Breast epithelium (tissue), 4 donors: ENCODE measurements at regions not wholly inside any gene's neighbourhood (a gene's known extent, or its start where the extent isn't known, plus 50 kb on each side); places are given as distances from the start of the nearest gene placed in this dataset.

ENCODE experiments used
- DNase-seq, 2 donors: peaks; one replicate each; pipeline ENCODE4 v3.0.0-alpha.2; 2019; ENCODE audit warnings: low spot score in 2 of 2
- H3K27ac ChIP-seq, 2 donors: fragments of 200-600 bp; sonication (generic) in 1 of 2; one replicate each; pipeline ENCODE4 v1.5.1; 2016 to 2019; ENCODE audit warnings: mild to moderate bottlenecking in 1 of 2
- H3K27me3 ChIP-seq, 2 donors: fragments of 200-600 bp; sonication (generic) in 1 of 2; one replicate each; pipeline versions ENCODE4 v1.5.1 to v1.6.0; 2017 to 2019; ENCODE audit warnings: control low read depth in 1 of 2, mild to moderate bottlenecking in 1 of 2
- H3K36me3 ChIP-seq: fragments of 200-600 bp; one replicate; pipeline ENCODE4 v1.5.1; 2019
- H3K4me1 ChIP-seq, 2 donors: fragments of 200-600 bp; sonication (generic); one replicate each; pipeline ENCODE4 v1.5.1; 2016 to 2019; ENCODE audit warnings: control low read depth in 1 of 2
- H3K4me3 ChIP-seq, 3 donors: fragments of 200-600 bp; sonication (generic); 1 replicate in 2 of 3; 2 replicates in 1 of 3; pipeline ENCODE4 v1.5.1; 2016 to 2019; ENCODE audit warnings: mild to moderate bottlenecking in 3 of 3, moderate library complexity in 2 of 3
- H3K9me3 ChIP-seq, 2 donors: fragments of 200-600 bp; sonication (generic) in 1 of 2; one replicate each; pipeline ENCODE4 v1.5.1; 2016 to 2019; ENCODE audit warnings: control low read depth in 1 of 2
- POLR2A ChIP-seq: fragments of 450-650 bp; IDR thresholded peaks from one replicate; pipeline ENCODE4 v1.6.1; 2016; ENCODE audit warnings: antibody characterized with exemption, mild to moderate bottlenecking, moderate library complexity
- POLR2AphosphoS5 ChIP-seq, 3 donors: sonication (generic); formaldehyde crosslinking; IDR thresholded peaks; one replicate each; pipeline ENCODE4 v1.6.1; 2017; ENCODE audit warnings: antibody characterized with exemption in 3 of 3
- intact Hi-C: fragments of 100-400 bp; cut with DNase I; formaldehyde crosslinking; loops from one replicate; pipeline ENCODE4 v1.15.1; 2023; ENCODE audit warnings: low total_unique reads
- TF ChIP-seq, protein P1 (sequence below), 3 donors: fragments of 450-650 bp; IDR thresholded peaks; one replicate each; pipeline ENCODE4 v1.5.1; 2016 to 2017; ENCODE audit warnings: antibody characterized with exemption in 3 of 3, mild to moderate bottlenecking in 3 of 3, moderate library complexity in 3 of 3

GRCh38 chr13:111518161-111518792, 197.8 kb downstream of the TEX29 start:
- Histone ChIP-seq H3K27ac (no peak overlapping the region), H3K36me3 (no peaks in the 10 kb centered on the region), H3K4me1 (no peaks in the 10 kb centered on the region), H3K4me3 (no peak overlapping the region), H3K9me3 (no peaks in the 10 kb centered on the region), H3K27me3 (peaks cover 0 to 41% of the 10 kb centered on the region in 2 donors)
- intact Hi-C loops: no loop called here
- DNase-seq: peak in 1 of 2 donors; percentile 36
- no peak for TF ChIP-seq POLR2AphosphoS5 (IDR thresholded peaks at IDR 0.05)
- TF ChIP-seq, protein P1, sequence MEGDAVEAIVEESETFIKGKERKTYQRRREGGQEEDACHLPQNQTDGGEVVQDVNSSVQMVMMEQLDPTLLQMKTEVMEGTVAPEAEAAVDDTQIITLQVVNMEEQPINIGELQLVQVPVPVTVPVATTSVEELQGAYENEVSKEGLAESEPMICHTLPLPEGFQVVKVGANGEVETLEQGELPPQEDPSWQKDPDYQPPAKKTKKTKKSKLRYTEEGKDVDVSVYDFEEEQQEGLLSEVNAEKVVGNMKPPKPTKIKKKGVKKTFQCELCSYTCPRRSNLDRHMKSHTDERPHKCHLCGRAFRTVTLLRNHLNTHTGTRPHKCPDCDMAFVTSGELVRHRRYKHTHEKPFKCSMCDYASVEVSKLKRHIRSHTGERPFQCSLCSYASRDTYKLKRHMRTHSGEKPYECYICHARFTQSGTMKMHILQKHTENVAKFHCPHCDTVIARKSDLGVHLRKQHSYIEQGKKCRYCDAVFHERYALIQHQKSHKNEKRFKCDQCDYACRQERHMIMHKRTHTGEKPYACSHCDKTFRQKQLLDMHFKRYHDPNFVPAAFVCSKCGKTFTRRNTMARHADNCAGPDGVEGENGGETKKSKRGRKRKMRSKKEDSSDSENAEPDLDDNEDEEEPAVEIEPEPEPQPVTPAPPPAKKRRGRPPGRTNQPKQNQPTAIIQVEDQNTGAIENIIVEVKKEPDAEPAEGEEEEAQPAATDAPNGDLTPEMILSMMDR (IDR thresholded peaks at IDR 0.05): no peak
- no peak for TF ChIP-seq POLR2A

GRCh38 chr13:111519041-111519440, 198.6 kb downstream of the TEX29 start:
- no peaks in the 10 kb centered on the region for H3K4me1 ChIP-seq
- peak in 1 of 2 donors; percentile 43 for DNase-seq
- no peaks in the 10 kb centered on the region for H3K9me3 ChIP-seq
- intact Hi-C loops: no loop called here
- peaks cover 0 to 38% of the 10 kb centered on the region in 2 donors for H3K27me3 ChIP-seq
- no peak overlapping the region for H3K4me3 ChIP-seq
- H3K36me3 ChIP-seq: no peaks in the 10 kb centered on the region
- TF ChIP-seq POLR2AphosphoS5 (IDR thresholded peaks at IDR 0.05) (no peak), POLR2A (no peak)
- no peak overlapping the region for H3K27ac ChIP-seq

GRCh38 chr13:111519490-111520170, 199.2 kb downstream of the TEX29 start:
- Histone ChIP-seq H3K36me3 (no peaks in the 10 kb centered on the region), H3K27me3 (peaks cover 0 to 32% of the 10 kb centered on the region in 2 donors), H3K4me3 (no peak overlapping the region), H3K9me3 (no peaks in the 10 kb centered on the region), H3K27ac (no peak overlapping the region), H3K4me1 (no peaks in the 10 kb centered on the region)
- intact Hi-C loops: no loop called here
- DNase-seq: peak in 1 of 2 donors; percentile 34
- TF ChIP-seq, protein P1 (IDR thresholded peaks at IDR 0.05): no peak
- no peak for TF ChIP-seq POLR2AphosphoS5 (IDR thresholded peaks at IDR 0.05)
- no peak for TF ChIP-seq POLR2A

DNA sequence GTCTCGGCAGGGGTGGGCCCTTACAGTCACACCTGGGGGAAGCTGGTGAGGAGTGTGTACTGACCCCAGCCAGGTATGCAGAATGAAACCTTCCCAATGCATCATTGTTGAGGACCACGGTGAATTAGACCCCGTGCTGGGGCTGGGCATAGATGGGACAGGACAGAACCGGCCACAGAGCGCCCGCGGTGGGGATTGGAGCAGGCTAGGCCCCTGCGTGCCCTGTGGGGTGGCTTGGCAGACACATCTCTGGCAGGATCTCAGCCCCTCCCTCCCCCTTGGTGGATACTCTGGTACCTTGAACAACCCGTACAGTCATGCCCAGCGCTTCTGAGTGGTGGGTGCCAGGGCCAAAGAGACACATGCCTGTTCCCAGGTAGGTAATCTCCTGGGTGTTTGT, 200.6 kb downstream of the TEX29 start:
- Histone ChIP-seq H3K9me3 (no peaks in the 10 kb centered on the region), H3K36me3 (no peaks in the 10 kb centered on the region), H3K4me3 (no peak overlapping the region), H3K27ac (no peak overlapping the region), H3K4me1 (no peaks in the 10 kb centered on the region), H3K27me3 (peaks cover 0 to 18% of the 10 kb centered on the region in 2 donors)
- no peak for TF ChIP-seq POLR2A
- no peak for TF ChIP-seq POLR2AphosphoS5 (IDR thresholded peaks at IDR 0.05)
- TF ChIP-seq, protein P1 (IDR thresholded peaks at IDR 0.05): no peak
- intact Hi-C loops: no loop called here
- peak in 1 of 2 donors; percentile 39 for DNase-seq

GRCh38 chr13:111521691-111522229, 201.3 kb downstream of the TEX29 start:
- Histone ChIP-seq H3K27me3 (peaks cover 0 to 11% of the 10 kb centered on the region in 2 donors), H3K9me3 (no peaks in the 10 kb centered on the region), H3K27ac (no peak overlapping the region), H3K36me3 (no peaks in the 10 kb centered on the region), H3K4me3 (no peak overlapping the region), H3K4me1 (no peaks in the 10 kb centered on the region)
- no peak for DNase-seq
- intact Hi-C loops: no loop called here
- TF ChIP-seq, protein P1 (IDR thresholded peaks at IDR 0.05): no peak
- TF ChIP-seq POLR2AphosphoS5 (IDR thresholded peaks at IDR 0.05) (no peak), POLR2A (no peak)
